SK-N-DZ (cell line): ENCODE measurements at regions not wholly inside any gene's neighbourhood (a gene's known extent, or its start where the extent isn't known, plus 50 kb on each side); places are given as distances from the start of the nearest gene placed in this dataset.

Experiments
- DNase-seq: peaks from one replicate; pipeline ENCODE4 v3.0.0-alpha.2; 2015; ENCODE audit warnings: low spot score

DNA sequence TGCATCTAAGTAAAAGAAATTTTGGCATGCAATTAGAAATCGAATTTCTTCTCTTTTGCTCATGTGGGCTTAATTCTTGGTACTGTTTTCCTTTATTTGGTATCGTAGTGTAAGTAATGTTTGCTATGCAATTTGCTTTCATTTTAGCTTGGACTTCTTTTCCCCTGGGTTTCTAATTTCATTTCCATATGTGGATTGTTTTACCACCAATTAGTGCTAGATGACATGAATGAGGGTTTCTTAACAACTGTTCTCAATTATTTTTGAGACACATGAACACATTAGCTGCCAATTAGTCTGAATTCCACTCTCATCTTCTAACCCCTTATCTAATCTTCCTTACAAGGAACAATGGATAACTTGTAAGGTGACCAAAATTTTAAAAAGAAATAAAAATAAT, 1047.2 kb upstream of the PIK3C3 start:
- DNase-seq, result no peak

DNA sequence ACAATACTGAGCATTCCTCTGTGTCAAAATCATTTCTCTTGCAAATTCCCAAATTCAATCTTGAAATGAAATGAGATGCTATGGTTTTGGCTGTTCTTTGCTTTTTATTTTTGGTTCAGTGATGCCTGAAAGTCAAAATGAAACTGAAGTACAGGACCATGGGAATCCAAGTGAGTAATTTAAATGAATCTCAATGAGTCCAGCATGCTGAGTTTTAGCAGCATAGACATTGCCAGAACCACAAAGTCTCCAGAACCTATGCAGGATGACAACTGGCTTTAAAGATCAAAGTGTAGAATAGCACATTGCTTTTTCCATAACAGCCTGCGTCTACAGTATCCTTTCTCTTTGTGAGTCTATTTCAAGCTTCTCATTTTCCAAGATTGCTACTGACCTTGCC, 1050.7 kb upstream of the PIK3C3 start:
- DNase-seq, result no peak

GRCh38 chr18:40902436-40902835, 1052.6 kb upstream of the PIK3C3 start:
- DNase-seq, result no peak

GRCh38 chr18:40897884-40898283, 1057.2 kb upstream of the PIK3C3 start:
- DNase-seq, result no peak

GRCh38 chr18:40883271-40883670, 1071.8 kb upstream of the PIK3C3 start:
- no peak for DNase-seq

- DNase-seq, result no peak
Measured at GRCh38 chr18:40882468-40882867, 1072.6 kb upstream of the PIK3C3 start.

- DNase-seq, result no peak
Measured at GRCh38 chr18:40878371-40878770, 1076.7 kb upstream of the PIK3C3 start.

- DNase-seq, result no peak
Measured at GRCh38 chr18:40877096-40877495, 1077.9 kb upstream of the PIK3C3 start.

DNA sequence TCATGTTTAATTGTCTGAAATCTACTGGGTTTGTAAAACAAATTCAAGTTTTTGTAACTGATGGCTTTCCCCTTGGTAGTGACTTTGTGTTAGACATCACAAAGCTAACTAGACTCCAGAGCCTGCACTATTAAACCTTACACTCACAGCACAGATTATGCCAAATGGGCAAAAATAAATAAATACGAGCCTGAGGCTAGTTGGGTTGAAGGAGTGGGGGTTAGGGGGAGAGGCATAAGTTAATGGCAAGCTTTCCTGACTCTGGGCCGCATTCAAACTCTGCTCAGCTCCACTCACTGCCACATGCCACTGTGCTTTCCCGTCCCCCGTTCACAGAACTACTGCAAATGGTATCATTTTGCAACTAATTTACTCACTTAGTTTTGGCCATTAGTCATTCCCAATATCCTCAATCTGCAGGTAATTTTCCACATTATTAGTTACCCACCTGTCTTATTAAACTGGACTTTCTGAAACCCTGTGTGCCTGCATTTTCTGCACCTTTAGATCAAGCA, 1079.9 kb upstream of the PIK3C3 start:
- DNase-seq, result no peak

DNA sequence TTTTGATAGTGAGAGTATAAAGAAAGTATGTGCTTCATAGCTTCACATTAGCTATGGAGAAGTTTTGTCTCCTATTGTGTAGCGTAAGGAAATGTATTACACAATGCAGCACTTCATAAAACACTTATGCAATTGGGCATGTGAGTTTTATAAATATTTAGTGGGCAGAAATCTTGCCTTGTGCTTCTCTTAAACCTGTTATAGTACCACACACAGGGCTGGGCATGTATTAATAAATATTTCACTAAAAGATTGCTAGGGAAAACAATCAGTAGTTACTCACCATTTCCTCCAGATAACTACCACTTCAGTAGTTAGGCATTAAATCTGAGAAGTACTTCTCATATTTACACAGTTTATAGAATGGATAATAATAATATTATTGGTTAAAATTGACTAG, 1080.8 kb upstream of the PIK3C3 start:
- DNase-seq, result no peak

DNA sequence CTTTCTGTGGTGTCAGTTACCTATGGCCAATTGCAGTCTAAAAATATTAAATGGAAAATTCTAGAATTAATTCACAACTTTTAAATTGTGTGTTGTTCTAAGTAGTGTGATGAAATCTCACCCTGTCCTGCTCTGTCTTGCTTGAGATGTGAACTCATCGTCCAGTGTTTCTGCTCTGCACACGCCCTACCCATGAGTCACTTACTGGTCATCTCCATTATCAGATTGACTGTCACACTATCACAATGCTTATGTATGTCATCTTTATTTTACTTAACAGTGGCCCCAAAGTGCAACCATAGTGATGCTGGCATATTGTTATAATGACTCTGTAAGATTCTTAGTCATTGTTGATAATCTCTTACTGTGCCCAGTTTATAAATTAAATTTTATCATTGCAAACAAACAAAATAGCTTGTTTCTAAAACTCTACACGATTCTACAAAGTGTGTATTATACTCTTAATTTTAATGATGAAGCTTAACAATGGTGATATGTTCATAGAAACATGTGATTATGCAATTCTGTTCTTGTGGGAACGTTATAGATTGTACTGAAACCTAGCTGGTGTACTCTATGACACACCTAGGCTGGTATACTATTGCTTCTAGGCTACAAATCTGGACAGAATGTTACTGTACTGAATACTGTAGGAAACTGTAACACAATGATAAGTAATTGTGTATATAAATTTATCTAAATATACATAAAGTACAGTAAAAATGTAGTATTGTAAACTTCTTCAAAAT, 1086.8 kb upstream of the PIK3C3 start:
- no peak for DNase-seq

DNA sequence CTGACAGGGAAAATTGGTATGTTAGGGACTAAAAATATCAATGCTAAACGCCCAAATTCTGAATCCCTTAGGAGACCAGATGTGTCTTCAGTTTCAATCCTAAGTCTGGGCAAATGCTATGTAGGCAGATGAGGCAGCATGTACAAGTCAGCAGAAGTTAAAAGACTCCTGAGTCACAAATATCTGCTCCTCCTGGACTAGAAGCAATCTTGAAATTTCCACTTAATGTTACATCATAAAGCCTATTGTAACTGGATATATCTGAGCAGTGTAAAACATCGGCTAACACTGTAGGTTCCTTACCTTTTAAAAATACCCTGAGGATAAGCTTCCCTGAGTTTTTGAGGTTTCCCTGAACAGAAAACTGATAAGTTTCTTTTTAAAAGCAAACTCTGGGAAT, 1087.6 kb upstream of the PIK3C3 start:
- no peak for DNase-seq

DNA sequence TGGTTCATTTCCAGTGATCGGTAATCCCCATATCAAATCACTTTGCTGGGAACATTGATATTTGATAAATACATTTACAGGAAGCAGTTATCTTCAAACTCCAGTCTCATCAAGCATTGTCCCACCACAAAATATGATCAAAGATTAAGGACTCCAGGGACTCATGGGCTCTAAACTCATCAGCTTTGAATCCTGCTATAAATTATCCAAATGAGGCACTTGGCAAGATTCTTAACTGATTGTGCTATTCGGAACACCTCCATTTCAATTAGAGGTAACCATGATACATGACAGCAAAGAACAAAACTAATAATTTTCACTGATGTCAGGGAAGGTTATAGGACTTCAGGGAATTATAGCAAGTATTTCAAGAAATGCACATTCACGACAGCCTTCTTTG, 1088.1 kb upstream of the PIK3C3 start:
- DNase-seq, result no peak

- DNase-seq, result no peak
Measured at GRCh38 chr18:40866013-40866645, 1088.9 kb upstream of the PIK3C3 start.

DNA sequence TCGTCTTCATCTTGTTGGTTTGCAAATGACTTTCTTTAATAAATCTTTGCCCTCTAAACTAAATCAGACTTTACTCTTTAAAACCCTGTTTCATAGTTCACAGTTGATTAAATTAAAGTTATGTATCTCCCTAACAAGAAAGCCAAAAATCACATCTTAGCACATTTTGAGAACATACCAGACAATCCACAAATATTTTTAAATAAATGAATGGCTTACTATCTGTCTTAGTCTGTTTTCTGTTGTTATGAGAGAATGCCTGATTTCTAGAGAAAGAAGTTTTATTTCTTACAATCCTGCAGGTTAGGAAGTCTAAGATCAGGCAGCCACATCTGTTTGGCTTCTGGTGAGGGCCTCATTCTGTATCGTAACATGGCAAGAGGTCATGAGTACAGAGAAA, 1090.2 kb upstream of the PIK3C3 start:
- no peak for DNase-seq

GRCh38 chr18:40863801-40864200, 1091.2 kb upstream of the PIK3C3 start:
- DNase-seq, result peak; percentile 92

DNA sequence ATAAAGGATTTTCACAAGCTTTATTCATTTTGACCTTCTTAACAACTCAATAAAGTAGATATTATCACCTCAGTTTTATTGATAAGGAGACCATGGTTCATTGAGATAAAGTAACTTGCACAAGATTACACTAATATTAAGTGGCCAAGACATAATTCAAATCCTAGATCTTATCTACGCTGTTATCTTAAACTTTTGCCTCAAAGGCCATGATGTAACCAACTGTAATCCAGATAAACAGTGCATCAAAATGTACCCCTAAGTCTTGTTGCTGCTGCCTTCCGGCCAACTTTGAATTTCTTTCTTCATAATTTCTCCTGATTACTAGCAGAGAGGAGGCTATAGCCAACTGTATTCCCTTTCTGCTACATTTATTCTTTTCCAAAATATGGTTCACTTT, 1094.8 kb upstream of the PIK3C3 start:
- no peak for DNase-seq

DNA sequence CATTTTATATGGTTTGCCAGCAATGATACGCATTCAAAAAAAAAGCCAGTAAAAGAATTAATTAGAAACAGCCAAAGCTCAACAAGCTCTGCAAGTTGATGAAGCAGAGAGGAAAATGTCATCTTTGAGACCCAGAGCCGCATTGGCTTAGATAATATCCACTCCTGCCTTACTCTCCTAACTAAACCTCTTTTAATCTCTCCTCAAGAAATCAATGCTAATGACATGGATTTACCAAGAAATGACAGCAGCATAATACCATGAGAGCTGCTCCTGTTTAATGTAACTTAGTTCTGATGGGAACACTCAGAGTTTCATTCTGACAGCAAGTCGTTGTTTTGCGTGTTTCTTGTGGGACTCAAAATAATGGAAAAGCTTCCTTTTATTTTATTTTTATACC, 1099.4 kb upstream of the PIK3C3 start:
- DNase-seq, result peak; percentile 87

DNA sequence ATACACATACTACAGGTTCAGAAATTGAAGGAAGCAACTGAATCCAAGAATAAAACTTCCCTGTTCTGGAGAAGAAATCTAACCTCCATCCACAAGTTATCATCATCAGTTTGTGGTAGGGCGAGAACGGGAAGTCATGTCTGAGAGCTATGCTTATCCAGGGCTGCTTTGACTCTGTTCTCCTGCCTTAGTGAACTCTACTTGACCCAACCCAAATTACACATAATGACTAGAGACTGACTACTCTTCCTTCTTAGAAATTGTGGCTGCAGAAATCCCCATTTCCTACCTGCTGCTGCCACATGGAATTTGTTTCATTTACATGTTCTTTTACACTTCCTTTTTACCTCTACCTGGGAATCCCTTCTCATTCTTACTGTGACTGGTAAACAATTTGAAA, 1102.6 kb upstream of the PIK3C3 start:
- no peak for DNase-seq

- no peak for DNase-seq
Measured at GRCh38 chr18:40851014-40851429, 1104.0 kb upstream of the PIK3C3 start.

GRCh38 chr18:40849886-40850285, 1105.1 kb upstream of the PIK3C3 start:
- DNase-seq, result no peak

DNA sequence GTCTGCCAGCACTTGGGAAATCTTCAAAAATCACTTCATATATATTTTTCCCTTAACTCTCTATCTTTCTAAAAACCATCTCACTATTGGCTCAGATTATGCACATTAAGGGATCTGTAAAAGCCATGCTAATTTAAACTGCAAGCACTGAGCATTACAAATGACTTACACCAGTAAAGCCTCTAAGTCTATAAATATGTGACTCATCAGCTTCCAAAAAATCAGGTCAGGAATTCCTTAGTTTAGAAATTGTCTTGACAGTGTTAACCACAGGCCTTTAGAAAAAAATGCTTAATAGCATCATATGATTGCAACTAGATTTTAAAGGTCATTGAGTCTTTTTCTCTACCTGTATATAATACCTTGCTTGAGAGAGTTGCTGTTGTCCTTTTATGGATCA, 1113.6 kb upstream of the PIK3C3 start:
- DNase-seq, result no peak

- no peak for DNase-seq
Measured at GRCh38 chr18:40841063-40841462, 1114.0 kb upstream of the PIK3C3 start.
